ENCODE measurements at regions not wholly inside any gene's neighbourhood (a gene's known extent, or its start where the extent isn't known, plus 50 kb on each side); places are given as distances from the start of the nearest gene placed in this dataset.

DNA sequence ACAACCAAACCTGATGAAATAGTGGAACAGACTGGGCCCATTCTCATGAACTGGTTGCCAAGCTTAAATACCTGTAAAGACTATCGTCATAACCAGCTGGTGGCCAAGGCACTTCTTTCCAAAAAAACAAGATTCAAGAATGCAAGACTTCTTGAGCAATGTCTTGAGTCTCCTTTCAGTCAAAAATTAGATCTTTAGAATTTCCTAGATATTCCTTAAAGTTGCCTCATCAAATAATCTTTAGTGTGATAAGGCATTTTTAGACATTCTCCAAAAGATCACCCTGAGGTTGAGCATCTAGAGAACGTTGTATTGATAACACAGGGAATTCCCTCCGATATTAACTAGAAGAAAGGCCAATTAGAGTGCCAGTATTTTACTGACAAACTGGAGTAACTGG is 236.4 kb upstream of the MEX3C start:
- H3K9me3 ChIP-seq, result no peaks in the 10 kb centered on the region
- no peak overlapping the region for H3K4me3 ChIP-seq (ENCODE audit: low read depth in 2 of 2, low read length in 1 of 2)
- WGBS (ENCODE audit: low lambda C conversion rate), result 21% methylated on average over 3 of the region's 3 CpGs
- no peak for TF ChIP-seq TEAD4 (IDR thresholded peaks at IDR 0.05; ENCODE audit: borderline replicate concordance, insufficient read depth)
- no peak for TF ChIP-seq NFIC (IDR thresholded peaks at IDR 0.05; ENCODE audit: borderline replicate concordance)
- TF ChIP-seq GATA2 (CRISPR knock-in tag; IDR thresholded peaks at IDR 0.05), result no peak
- no peak for TF ChIP-seq MEF2A (IDR thresholded peaks at IDR 0.05; ENCODE audit: borderline replicate concordance, low read depth)
- no peak for TF ChIP-seq USF1 (IDR thresholded peaks at IDR 0.05; ENCODE audit: borderline replicate concordance, low read depth)
- TF ChIP-seq RAD21 (IDR thresholded peaks at IDR 0.05; ENCODE audit: low read length), result no peak
- TF ChIP-seq, protein P1, sequence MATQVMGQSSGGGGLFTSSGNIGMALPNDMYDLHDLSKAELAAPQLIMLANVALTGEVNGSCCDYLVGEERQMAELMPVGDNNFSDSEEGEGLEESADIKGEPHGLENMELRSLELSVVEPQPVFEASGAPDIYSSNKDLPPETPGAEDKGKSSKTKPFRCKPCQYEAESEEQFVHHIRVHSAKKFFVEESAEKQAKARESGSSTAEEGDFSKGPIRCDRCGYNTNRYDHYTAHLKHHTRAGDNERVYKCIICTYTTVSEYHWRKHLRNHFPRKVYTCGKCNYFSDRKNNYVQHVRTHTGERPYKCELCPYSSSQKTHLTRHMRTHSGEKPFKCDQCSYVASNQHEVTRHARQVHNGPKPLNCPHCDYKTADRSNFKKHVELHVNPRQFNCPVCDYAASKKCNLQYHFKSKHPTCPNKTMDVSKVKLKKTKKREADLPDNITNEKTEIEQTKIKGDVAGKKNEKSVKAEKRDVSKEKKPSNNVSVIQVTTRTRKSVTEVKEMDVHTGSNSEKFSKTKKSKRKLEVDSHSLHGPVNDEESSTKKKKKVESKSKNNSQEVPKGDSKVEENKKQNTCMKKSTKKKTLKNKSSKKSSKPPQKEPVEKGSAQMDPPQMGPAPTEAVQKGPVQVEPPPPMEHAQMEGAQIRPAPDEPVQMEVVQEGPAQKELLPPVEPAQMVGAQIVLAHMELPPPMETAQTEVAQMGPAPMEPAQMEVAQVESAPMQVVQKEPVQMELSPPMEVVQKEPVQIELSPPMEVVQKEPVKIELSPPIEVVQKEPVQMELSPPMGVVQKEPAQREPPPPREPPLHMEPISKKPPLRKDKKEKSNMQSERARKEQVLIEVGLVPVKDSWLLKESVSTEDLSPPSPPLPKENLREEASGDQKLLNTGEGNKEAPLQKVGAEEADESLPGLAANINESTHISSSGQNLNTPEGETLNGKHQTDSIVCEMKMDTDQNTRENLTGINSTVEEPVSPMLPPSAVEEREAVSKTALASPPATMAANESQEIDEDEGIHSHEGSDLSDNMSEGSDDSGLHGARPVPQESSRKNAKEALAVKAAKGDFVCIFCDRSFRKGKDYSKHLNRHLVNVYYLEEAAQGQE (IDR thresholded peaks at IDR 0.05; ENCODE audit: low read depth, low read length), result no peak
- no peak for TF ChIP-seq CHD2 (IDR thresholded peaks at IDR 0.05; ENCODE audit: low read length, partially characterized antibody)
- no peak for TF ChIP-seq FOXM1 (IDR thresholded peaks at IDR 0.05; ENCODE audit: low read depth)
- no peak for TF ChIP-seq JUND (IDR thresholded peaks at IDR 0.05)
- TF ChIP-seq RXRA (IDR thresholded peaks at IDR 0.05; ENCODE audit: borderline replicate concordance, low read depth), result no peak
- no peak for TF ChIP-seq RCOR1 (IDR thresholded peaks at IDR 0.05; ENCODE audit: low read length)
- TF ChIP-seq GABPA (IDR thresholded peaks at IDR 0.05; ENCODE audit: low read depth), result no peak
- no peak for TF ChIP-seq USF2 (IDR thresholded peaks at IDR 0.05; ENCODE audit: borderline replicate concordance, low read depth, low read length)
- no peak for TF ChIP-seq EZH2phosphoT487 (IDR thresholded peaks at IDR 0.05; ENCODE audit: borderline replicate concordance, low read depth)
- TF ChIP-seq YY1 (IDR thresholded peaks at IDR 0.05; ENCODE audit: low read depth), result no peak
- TF ChIP-seq, protein P2, sequence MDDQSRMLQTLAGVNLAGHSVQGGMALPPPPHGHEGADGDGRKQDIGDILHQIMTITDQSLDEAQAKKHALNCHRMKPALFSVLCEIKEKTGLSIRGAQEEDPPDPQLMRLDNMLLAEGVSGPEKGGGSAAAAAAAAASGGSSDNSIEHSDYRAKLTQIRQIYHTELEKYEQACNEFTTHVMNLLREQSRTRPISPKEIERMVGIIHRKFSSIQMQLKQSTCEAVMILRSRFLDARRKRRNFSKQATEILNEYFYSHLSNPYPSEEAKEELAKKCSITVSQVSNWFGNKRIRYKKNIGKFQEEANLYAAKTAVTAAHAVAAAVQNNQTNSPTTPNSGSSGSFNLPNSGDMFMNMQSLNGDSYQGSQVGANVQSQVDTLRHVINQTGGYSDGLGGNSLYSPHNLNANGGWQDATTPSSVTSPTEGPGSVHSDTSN (IDR thresholded peaks at IDR 0.05), result no peak
- no peak for TF ChIP-seq POLR2AphosphoS5 (IDR thresholded peaks at IDR 0.05; ENCODE audit: low read depth, low read length)
- TF ChIP-seq RFX5 (IDR thresholded peaks at IDR 0.05; ENCODE audit: low read length), result no peak
- no peaks in the 10 kb centered on the region for H3K36me3 ChIP-seq (replicated peaks in 1 of 2; ENCODE audit: control insufficient read depth in 1 of 2, insufficient read depth in 2 of 2, low read length in 1 of 2)
- no peaks in the 10 kb centered on the region for H3F3A ChIP-seq (replicated peaks; ENCODE audit: insufficient read depth)
- H4K20me1 ChIP-seq (ENCODE audit: insufficient read depth), result no peaks in the 10 kb centered on the region
- H3K4me1 ChIP-seq (ENCODE audit: control insufficient read depth in 1 of 2, insufficient read depth in 2 of 2, low read depth in 1 of 2, low read length in 1 of 2), result no peaks in the 10 kb centered on the region
- H2AFZ ChIP-seq (ENCODE audit: low read depth), result no peak overlapping the region
- no peak overlapping the region for H3K4me2 ChIP-seq
- no peak overlapping the region for H3K27ac ChIP-seq (ENCODE audit: low read depth in 2 of 2, low read length in 1 of 2)
- H3K9ac ChIP-seq, result no peak overlapping the region
- no peak for DNase-seq
- no peaks in the 10 kb centered on the region for H3K79me2 ChIP-seq (ENCODE audit: insufficient read depth)
- CTCF ChIA-PET, result no interaction called here
- H3K27me3 ChIP-seq (ENCODE audit: insufficient read depth), result no peaks in the 10 kb centered on the region
- no peaks in the 10 kb centered on the region for H3K9me2 ChIP-seq
- POLR2A ChIA-PET, result no interaction called here

Measured in SK-N-SH (cell line).